Ishikawa (cell line): ENCODE measurements at regions not wholly inside any gene's neighbourhood (a gene's known extent, or its start where the extent isn't known, plus 50 kb on each side); places are given as distances from the start of the nearest gene placed in this dataset.

Experiments
- CEBPB ChIP-seq: IDR thresholded peaks from 2 replicates; pipeline ENCODE4 v1.6.1; 2012
- CREB1 ChIP-seq: IDR thresholded peaks from 2 replicates; pipeline ENCODE4 v1.6.1; 2012; ENCODE audit warnings: low read depth
- EP300 ChIP-seq: IDR thresholded peaks from 2 replicates; pipeline ENCODE4 v1.6.1; 2012; ENCODE audit warnings: borderline replicate concordance
- FOXM1 ChIP-seq: IDR thresholded peaks from 2 replicates; pipeline ENCODE4 v1.6.1; 2012; ENCODE audit warnings: low read depth, borderline replicate concordance
- MAX ChIP-seq: IDR thresholded peaks from 2 replicates; pipeline ENCODE4 v1.6.1; 2012
- RAD21 ChIP-seq: IDR thresholded peaks from 2 replicates; pipeline ENCODE4 v1.6.1; 2012; ENCODE audit warnings: low read depth
- REST ChIP-seq: IDR thresholded peaks from 2 replicates; pipeline ENCODE4 v1.6.1; 2012; ENCODE audit warnings: low read depth, mild to moderate bottlenecking
- TAF1 ChIP-seq: IDR thresholded peaks from 2 replicates; pipeline ENCODE4 v1.6.1; 2012; ENCODE audit warnings: low read depth, mild to moderate bottlenecking
- TCF12 ChIP-seq: IDR thresholded peaks from 2 replicates; pipeline ENCODE4 v1.6.1; 2012; ENCODE audit warnings: low read depth
- TEAD4 ChIP-seq: IDR thresholded peaks from 2 replicates; pipeline ENCODE4 v1.6.1; 2012
- USF1 ChIP-seq: IDR thresholded peaks from 2 replicates; pipeline ENCODE4 v1.6.1; 2012
- YY1 ChIP-seq: IDR thresholded peaks from 2 replicates; pipeline ENCODE4 v1.6.1; 2012; ENCODE audit warnings: low read depth
- ZBTB7A ChIP-seq: IDR thresholded peaks from 2 replicates; pipeline ENCODE4 v1.6.1; 2012; ENCODE audit warnings: low read depth

- no peak for TF ChIP-seq TEAD4
- no peak for TF ChIP-seq USF1
- no peak for TF ChIP-seq FOXM1
- no peak for TF ChIP-seq TAF1
- TF ChIP-seq CREB1, result no peak
- no peak for TF ChIP-seq CEBPB
- no peak for TF ChIP-seq EP300
- no peak for TF ChIP-seq YY1
- TF ChIP-seq REST, result no peak
- no peak for TF ChIP-seq MAX
- TF ChIP-seq TCF12, result no peak
- no peak for TF ChIP-seq RAD21
- no peak for TF ChIP-seq ZBTB7A
Measured at GRCh38 chr16:85545227-85545818, 67.8 kb upstream of the GSE1 start.
